Activated CD4-positive, alpha-beta T cell treated with anti-CD3 and anti-CD28 coated beads for 24 hours (primary cell): ENCODE measurements at regions not wholly inside any gene's neighbourhood (a gene's known extent, or its start where the extent isn't known, plus 50 kb on each side); places are given as distances from the start of the nearest gene placed in this dataset.

ENCODE experiments used
- DNase-seq, 2 donors: peaks; one replicate each; pipeline ENCODE4 v3.0.0-alpha.2; 2020; ENCODE audit warnings: low read depth in 2 of 2

DNA sequence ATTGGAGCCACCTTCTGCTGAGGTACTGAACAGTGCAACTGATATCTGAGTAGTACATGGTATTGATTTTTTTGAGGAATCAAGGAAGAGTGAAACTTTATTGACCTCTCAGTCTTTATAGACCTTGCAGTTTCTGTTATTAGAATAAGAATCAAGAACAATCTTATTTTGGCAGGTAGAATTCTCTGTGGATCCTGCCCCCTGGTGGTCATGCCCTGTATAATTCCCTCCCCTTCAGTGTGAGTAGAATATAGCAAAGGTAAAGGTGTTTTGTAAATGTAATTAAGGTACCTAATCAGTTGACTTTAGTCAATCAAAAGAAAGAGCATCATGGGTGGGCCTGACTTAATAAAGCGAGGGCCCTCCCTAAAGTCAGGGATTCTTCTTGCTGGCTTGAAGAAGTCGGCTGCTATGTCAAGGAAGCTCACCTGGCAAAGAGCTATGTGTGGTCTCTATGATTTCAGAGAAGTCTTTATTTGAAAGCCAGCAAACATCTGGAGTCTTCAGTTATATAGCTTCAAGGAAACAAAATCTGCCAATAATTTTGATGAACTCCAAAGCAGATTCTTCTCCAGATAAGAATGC lies 142.8 kb downstream of the LSM5 start:
- peak in 1 of 2 donors; percentile 15 for DNase-seq

DNA sequence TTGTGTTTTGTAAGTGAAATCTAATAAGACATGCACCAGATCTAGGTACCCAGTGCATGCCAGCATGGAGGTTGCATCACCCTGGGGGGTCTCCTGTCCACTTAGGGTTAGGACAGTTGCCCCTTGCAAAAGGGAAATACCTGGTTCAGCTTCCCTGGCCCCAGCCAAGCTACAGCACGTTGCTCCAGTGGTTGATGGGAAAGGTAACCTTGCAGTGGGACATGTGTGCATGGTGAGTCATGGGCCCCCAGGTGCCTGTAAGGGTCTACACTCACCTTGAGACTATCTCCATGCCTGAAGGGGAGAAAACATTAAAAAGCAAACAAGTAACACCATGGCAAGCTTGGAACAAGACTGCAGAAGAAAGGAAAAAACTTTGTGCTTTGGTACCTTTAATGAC lies 143.9 kb downstream of the LSM5 start:
- DNase-seq, result no peak

DNA sequence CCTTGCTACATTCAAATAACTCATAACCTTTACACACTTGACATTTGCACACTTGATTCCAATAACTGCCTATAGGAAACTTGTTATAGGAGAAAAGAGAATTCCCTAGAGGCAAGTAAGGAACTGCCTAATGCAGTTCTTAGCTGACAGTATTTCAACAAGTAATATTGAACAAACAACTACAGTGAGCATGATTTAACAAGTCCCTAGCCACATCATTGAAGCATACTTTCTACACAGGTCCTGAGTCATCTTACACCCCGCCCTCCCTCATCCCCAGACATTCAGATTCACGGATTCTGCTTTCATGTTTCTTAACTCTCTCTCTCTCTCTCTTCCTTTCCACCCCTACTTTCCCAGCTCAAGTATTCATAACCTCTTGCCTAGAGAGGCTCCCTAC lies 153.5 kb downstream of the LSM5 start:
- DNase-seq, result no peak

- no peak for DNase-seq
Measured at GRCh38 chr7:32335107-32335506, 155.1 kb downstream of the LSM5 start.

DNA sequence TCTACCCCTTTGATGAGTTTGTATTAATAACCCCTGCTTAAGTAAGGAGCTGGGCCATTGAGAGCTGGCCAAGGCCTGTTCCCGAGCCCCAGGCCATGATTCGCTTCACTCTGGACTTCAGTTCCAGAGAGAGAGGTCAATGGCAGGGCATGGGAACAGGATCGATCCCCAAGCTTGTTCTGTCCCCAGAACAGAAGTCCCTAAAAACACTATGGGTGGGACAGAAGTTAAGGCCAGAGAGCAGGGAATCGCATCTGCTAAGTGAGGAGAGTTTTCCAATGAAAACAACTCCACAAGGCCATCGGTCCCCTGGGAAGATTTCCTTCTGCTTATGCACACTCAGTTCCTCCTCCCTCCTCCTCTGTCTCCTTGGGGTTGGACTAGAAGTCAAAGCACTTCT lies 159.6 kb downstream of the LSM5 start:
- no peak for DNase-seq

GRCh38 chr7:32326078-32326477 lies 164.1 kb downstream of the LSM5 start:
- DNase-seq, result no peak

DNA sequence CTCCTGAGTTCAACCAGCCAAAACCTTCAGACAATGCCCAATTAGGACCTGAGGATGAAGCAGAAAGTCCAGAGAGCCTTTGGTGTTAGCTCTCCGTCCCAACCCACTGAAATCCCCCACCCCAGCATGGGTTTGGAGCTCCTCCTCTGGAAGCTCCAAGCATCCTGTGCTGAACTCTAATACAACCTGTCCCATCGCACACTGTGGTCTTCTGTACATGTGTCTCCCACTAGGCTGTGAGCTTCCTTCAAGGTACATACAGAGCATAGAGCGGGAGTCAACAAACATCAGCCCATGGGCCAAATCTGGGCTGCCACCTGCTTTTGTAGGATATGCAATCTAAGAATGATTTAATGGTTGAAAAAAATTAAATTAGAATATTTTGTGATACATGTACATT lies 166.5 kb downstream of the LSM5 start:
- DNase-seq, result no peak

GRCh38 chr7:32319012-32319382 lies 171.2 kb downstream of the LSM5 start:
- no peak for DNase-seq

DNA sequence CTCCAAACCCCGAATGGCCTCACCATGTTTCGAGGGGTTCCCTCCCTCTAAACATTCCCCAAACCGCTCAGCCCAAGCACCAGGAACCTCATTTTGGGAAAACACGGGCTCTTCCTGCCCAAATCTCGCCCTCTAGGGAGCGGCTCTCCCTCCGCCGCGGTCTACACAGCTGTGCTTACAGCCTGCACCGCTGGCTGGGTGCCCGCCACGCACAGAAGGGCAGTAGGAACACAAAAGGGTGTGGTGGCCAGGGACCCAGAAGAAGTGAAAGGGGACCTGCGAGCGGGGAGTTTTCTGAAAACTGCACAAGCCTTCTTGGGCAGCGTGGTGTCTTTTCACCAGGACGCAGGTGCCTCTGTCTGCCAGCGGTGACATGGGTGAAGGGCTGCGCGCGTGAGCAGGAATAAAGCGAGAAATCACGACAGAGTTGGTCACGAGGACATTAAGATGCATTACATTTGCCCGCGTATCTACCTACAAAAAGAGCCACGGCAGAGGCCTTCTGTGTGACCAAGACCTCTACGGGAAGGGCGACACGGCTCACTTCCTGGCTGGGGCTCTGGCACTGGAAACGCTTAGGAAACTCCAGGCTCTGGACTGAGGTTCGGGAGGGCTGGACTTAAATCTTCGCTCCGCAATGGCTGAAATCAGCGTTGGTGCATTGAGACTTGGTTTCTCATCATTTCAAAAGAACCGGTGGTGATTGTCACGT lies 171.7 kb downstream of the LSM5 start:
- no peak for DNase-seq

DNA sequence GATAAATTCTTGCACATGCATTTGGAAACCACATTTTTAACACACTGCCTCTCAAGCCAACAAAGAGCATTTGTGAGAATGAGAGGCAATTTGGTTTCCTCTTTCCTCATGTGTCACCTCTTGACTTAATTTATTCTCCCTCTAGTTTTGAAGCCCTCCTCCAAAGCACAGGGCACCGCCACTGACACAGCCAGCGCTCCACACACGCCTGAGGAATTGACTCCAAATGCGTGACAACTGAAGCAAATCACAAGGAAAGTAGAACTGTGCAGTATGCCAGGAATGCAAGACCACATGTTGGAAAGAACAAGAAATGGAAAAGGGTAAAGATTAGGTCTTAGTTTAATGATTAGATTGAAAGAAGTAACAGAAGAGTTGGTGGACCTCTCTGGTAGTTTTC lies 173.3 kb downstream of the LSM5 start:
- DNase-seq, result no peak

- DNase-seq, result no peak
Measured at GRCh38 chr7:32314761-32315160, 175.4 kb downstream of the LSM5 start.

DNA sequence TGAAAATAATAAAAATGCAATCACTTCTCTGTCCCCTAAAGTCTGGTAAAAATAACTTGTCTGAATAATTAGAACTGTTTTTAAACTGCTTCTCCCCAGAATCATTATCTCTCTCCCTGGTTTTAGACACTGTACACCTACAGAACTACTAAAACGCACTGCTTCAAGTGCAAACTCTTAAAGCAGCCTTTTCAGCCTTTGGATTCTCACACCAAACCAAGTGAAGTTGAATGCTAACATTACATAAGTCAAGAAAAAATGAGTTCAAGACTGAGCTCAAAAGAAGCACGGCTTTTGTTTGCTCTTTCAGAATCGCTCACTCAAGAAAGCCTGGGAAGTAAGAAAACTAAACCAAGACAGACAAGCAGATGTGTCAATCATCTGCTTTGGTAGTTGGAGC lies 188.8 kb downstream of the LSM5 start:
- no peak for DNase-seq

GRCh38 chr7:32299133-32299702 lies 191.0 kb downstream of the LSM5 start:
- no peak for DNase-seq

GRCh38 chr7:32298408-32299132 lies 191.6 kb downstream of the LSM5 start:
- DNase-seq, result no peak

- DNase-seq, result no peak
Measured at GRCh38 chr7:32293833-32294232, 196.3 kb downstream of the LSM5 start.

DNA sequence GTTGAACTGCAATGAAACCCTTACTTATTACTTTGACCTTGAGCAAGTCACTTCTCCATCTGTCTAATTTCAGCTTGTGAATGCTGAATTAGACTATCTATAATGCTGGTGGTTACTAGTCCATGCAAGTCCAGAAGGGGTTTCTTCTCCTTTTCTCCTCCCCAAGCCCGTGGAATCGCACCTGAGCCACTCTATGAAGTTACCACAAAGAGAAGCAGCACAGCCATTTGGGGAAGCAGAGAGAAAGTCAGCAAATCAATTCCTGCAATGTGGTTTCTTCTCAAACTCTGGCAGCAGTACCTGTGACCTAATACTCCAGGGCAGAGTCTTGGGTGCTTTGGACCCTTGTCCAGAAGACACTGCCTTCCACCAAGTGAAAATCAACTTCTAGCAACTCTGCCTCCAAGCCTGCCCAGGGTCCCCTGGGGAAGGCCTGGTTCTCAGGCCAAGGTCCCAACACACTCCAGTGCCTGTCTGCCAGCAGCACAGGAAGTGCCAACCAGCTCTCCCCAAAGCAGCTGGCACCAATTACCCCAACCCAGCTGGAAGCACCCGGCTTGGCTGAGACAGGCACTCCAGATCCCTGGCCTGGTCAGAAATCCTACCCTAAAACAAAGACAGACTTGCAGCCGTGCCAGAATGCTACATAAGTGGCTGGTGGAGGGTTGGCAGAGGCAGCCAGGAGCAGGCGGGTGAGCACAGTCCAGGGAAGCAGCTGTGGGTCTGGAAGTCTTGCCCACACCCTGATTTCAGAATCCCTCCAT lies 200.3 kb downstream of the LSM5 start:
- DNase-seq, result no peak

- DNase-seq, result no peak
Measured at GRCh38 chr7:32285698-32286097, 204.5 kb downstream of the LSM5 start.

DNA sequence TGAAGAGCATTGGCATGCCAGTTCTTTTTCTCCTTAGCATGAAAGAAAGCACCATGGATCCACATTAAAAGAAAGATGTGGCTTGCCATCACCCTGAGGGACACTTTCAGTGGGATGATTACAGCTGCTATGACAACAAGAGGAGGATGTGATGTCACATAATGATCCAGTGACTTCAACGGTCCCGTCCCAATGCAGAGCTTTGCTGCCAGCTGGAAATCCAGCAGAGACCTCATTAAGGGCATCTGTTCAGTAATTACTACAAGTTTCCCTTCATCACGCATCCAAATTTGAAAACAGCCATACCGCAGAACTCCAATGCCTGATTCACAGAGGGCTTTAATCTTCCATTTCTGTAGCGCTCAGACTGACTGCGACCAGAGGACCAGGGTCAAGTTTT lies 206.6 kb downstream of the LSM5 start:
- no peak for DNase-seq

DNA sequence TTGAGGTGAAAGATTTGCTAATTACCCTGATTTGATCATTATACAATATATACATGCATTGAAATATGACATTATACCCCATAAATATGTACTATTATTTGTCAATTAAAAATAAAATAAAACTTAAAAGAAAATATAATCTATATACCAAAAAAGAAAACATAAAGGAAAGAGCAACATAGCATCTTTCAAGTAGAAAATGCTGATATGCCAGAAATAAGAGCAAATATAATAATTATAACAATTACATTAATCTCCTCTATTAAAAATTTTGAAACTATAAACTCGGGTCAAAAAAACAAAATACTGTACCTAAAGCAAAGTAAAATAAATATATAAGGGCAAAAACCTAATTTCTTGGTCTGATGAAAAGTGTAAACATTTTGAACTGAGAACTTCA lies 209.3 kb upstream of the PDE1C start:
- no peak for DNase-seq

DNA sequence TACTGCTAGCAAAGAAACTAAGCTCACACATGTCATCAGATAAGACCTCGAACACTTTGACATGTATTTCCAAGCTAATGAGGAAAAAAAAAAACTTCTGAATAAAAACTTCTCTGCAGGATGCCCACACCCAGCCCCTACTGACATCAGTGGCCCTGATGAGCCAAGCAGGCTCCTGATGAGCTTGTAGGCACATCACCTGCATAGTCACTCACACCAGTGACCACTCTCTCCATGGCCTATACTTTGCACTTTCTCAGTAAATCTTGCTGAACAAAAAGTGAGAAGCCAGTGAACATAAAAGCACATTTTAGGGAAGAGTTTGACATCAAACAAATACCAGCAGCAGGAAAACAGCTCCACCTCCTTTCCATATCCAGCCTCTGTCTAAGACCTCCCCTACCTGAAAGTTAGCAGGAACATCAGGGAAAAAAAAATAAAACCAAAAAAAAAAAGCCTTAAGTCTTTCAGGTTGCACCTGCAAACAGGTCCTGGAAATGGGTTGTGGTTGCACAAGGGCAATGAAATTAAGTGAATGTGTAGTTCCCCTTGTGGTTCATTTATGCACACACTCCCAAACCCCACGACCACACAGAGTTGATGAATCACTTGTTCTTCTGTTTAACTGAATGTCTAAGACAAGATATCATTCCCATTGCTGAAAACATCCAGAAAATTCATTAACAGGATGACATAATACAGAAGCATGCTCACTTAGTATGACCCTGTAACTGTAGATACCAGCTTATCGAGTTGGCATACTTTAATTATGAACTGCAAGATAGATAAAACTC lies 205.2 kb upstream of the PDE1C start:
- DNase-seq, result no peak

DNA sequence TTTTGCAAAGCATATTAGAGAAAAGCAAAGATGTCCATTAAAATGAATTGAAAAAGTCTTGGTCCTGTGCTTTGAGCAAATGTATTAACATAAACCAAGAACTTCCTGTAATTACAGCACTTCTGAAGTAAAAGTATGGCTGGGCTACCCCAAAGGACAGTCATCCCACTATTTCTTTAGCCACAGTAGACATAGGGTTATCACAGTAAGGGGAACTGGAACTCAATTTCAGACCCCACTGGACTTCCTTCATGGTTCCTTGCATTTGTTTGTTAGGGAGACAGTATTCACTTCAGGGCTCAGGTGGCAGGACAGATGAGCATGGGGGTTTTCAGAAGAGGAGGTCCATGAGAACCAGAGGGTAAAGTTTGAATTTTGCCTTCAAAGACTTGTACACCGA lies 203.1 kb upstream of the PDE1C start:
- DNase-seq, result no peak
